ENCODE measurements at regions not wholly inside any gene's neighbourhood (a gene's known extent, or its start where the extent isn't known, plus 50 kb on each side); places are given as distances from the start of the nearest gene placed in this dataset.
"Not testable (repeated sequence)": the region's sequence is repeated elsewhere in the genome, so short reads cannot be mapped to it uniquely, and the experiment has no call there.

DNA sequence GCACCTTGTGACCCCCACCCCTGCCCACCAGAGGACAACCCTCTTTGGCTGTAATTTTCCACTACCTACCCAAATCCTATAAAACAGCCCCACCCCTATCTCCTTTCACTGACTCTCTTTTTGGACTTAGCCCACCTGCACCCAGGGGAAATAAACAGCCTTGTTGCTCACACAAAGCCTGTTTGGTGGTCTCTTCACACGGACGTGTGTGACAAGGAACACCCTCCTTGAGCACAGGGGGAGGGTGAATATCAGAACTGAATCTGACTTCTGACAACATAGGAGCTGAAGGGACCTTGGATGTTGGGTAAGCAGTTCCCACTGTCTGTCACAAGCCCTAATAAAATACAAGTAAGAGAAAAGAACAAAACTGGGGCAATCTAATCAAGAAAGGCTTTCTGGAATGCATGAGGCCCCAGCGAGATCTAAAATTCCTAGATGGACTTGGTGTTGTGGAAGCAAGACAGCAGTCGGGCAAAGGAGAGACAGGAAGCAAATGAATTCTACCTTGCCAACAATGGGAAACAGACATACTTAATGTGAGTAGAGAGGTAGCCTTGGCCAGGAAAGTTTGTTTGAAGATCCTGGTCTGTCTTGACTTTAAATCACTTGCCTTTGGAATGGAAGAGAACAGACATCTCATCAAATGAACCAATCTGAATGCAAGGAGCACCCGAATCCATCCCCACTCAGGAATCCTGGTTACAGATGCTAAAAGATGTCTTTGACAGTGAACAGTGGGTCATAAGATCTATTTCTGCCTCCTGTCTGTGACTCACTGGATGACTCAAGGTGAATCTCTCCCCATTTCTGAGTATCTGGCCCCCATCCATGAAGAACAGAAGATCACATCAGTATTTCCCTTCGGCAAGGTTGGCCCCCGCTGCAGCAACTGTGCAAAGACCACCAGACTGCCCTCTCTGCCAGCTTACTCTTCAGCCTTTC is 53.3 kb downstream of the OLFML3 start:
- H3K4me3 Mint-ChIP-seq: no peak overlapping the region

DNA sequence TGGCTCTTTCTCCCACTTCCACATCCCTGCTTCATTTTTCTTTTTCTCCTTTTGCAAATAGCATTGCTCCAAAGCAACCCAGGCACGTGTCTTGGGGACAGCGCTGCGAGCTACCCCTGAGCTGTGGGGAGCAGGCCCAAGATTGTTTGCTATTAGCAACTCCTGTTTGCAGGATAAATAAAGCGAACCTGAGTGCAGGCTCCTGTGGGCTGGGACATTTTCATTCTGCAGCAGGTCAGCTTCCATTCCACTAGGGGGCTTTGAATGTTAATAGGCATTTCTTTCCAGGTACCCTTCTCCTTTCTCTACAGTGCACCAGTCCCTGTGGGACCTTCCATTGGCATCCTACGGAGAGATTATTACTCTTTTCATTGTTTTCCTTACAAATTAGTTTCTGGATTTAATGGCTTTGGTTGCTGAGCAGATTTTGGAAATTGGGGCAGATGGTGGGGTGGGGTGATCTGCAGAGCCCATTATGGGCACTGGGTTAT is 54.0 kb downstream of the OLFML3 start:
- H3K36me3 Mint-ChIP-seq (ENCODE audit: low read depth): no peaks in the 10 kb centered on the region
- H3K27ac Mint-ChIP-seq: no peak overlapping the region
- ATAC-seq: no peak
- DNase-seq: no peak
- H3K9me3 ChIP-seq (ENCODE audit: control insufficient read depth, low read length, poor library complexity, severe bottlenecking): no peaks in the 10 kb centered on the region
- H3K4me3 Mint-ChIP-seq: no peak overlapping the region
- H3K27me3 Mint-ChIP-seq: no peaks in the 10 kb centered on the region
- no peaks in the 10 kb centered on the region for H3K4me1 Mint-ChIP-seq

More for the DNA sequence above, 53.3 kb downstream of the OLFML3 start:
- no peaks in the 10 kb centered on the region for H3K27me3 Mint-ChIP-seq
- H3K9me3 ChIP-seq (ENCODE audit: control insufficient read depth, low read length, poor library complexity, severe bottlenecking): no peaks in the 10 kb centered on the region
- H3K27ac Mint-ChIP-seq: no peak overlapping the region
- no peak for DNase-seq
- no peaks in the 10 kb centered on the region for H3K4me1 Mint-ChIP-seq
- no peaks in the 10 kb centered on the region for H3K36me3 Mint-ChIP-seq (ENCODE audit: low read depth)
- ATAC-seq: no peak

DNA sequence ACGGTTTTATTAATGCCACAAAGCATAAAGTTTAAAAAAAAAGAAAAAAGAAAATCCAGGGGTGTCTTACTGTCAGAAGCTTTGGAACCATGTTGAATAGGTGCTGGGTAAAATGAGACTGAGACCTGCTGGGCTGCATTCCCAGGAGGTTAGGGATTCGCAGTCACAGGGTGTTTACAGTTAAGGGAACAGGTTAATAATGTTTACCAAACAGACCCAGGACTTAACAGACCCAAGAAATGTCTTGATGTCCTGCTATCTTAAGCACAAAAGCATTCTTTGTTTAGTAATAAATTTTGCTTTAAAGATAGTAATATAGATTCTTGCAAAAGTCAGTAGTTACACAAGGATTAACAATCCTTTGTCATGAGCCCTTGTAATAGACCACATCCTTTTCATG is 54.7 kb downstream of the OLFML3 start:
- no peak overlapping the region for H3K27ac Mint-ChIP-seq
- DNase-seq: no peak
- ATAC-seq: no peak
- H3K4me1 Mint-ChIP-seq: no peaks in the 10 kb centered on the region
- H3K27me3 Mint-ChIP-seq: no peaks in the 10 kb centered on the region
- H3K36me3 Mint-ChIP-seq (ENCODE audit: low read depth): no peaks in the 10 kb centered on the region
- H3K4me3 Mint-ChIP-seq: no peak overlapping the region
- H3K9me3 ChIP-seq (ENCODE audit: control insufficient read depth, low read length, poor library complexity, severe bottlenecking): no peaks in the 10 kb centered on the region

DNA sequence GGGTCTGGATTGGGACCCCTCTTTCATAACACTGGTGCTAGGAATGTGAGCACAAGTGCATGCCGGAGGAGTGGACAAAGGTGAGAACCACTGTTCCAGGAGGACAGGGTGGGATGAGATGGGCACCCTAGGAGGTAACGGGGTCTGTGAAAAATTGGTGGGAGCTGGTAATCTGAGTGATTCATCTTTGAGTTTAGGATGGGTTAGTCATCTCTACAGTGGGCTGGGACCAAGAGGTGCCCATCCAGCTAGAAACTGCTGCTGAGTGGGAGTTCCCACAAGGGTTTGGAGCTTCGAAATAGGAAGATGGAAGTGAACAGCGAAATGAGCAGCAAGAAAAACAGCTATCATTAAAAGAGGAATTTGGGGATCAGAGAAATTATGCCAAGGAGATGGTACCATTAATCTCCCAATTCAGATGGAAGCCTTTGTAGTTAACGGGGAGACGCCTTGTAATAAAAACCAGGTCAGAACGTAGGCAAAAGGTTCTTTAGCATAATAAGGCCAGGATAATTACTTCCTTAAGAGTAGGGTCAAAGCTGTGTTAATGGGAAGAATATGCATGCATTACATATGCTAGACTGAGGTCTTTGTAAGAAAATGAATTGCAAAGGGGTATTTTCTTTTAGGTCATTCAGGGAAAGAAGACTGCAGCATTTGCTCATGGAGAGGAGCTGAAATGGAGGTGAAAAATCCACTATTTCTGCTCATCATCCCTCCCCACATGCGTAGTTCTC is 55.5 kb downstream of the OLFML3 start:
- ATAC-seq (no peak), DNase-seq (no peak)
- Mint-ChIP-seq H3K27me3 (no peaks in the 10 kb centered on the region), H3K36me3 (ENCODE audit: low read depth) (no peaks in the 10 kb centered on the region), H3K4me1 (no peaks in the 10 kb centered on the region), H3K27ac (no peak overlapping the region), H3K4me3 (no peak overlapping the region)
- H3K9me3 ChIP-seq (ENCODE audit: control insufficient read depth, low read length, poor library complexity, severe bottlenecking): no peaks in the 10 kb centered on the region

DNA sequence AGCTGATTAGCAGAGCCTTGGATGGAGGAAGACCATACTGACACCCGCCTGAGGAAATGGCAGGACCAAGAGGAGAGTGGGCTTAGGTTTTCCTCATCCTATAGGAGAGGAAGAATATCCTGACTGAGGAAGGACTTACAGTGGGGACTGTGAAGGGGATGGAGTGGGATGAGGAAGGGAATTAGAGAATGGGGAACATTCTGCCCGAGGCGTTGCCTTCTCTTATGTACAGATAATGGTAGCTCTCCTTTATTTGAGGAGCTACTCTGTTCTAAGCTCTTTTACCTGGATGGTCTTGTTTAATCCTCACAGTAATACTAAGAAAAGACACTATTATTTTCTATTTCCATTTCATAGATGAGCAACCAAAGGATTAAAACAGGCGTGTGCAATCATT is 56.0 kb downstream of the OLFML3 start:
- DNase-seq (no peak), ATAC-seq (no peak)
- Mint-ChIP-seq H3K4me1 (peaks cover 3% of the 10 kb centered on the region), H3K27me3 (no peaks in the 10 kb centered on the region), H3K27ac (no peak overlapping the region), H3K4me3 (no peak overlapping the region), H3K36me3 (ENCODE audit: low read depth) (no peaks in the 10 kb centered on the region)
- no peaks in the 10 kb centered on the region for H3K9me3 ChIP-seq (ENCODE audit: control insufficient read depth, low read length, poor library complexity, severe bottlenecking)

DNA sequence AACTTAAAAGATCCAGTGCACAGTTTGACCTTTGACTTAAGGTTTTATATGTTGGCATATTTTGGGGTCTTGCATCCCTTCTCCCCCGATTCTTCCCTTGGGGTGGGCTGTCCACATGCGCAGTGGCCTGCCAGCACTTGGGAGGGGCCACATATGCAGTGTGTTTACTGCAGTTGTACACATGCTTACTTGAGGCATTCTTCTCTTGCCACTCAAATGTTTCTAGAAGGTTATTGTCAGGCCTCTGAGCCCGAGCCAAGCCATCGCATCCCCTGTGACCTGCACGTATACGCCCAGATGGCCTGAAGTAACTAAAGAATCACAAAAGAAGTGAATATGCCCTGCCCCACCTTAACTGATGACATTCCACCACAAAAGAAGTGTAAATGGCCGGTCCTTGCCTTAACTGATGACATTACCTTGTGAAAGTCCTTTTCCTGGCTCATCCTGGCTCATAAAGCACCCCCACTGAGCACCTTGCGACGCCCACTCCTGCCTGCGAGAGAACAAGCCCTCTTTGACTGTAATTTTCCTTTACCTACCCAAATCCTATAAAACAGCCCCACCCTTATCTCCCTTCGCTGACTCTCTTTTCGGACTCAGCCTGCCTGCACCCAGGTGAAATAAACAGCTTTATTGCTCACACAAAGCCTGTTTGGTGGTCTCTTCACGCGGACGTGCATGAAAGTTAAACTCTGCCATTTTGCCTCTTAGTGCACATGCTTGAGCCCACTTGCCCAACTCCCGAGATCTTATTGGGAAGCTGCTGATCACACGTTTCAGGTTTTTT is 57.8 kb downstream of the OLFML3 start:
- H3K36me3 Mint-ChIP-seq (ENCODE audit: low read depth); H3K27me3 Mint-ChIP-seq; H3K4me3 Mint-ChIP-seq; ATAC-seq; H3K4me1 Mint-ChIP-seq; H3K27ac Mint-ChIP-seq; DNase-seq; H3K9me3 ChIP-seq (ENCODE audit: control insufficient read depth, low read length, poor library complexity, severe bottlenecking): not testable (repeated sequence)

DNA sequence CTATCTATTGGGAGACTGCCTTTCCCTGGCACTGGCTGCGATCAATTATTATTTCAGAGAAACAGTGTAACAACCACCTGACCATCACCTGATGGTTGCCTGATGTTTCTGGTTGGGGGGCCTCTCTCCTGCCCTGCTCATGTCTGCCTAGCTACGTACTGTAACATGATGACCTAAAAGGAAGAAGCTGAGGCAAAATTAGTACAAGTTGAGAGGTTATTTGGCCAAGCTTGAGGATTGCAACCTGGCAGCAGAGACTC is 58.3 kb downstream of the OLFML3 start:
- Mint-ChIP-seq H3K36me3 (ENCODE audit: low read depth) (no peaks in the 10 kb centered on the region), H3K4me3 (no peak overlapping the region), H3K27ac (no peak overlapping the region), H3K27me3 (no peaks in the 10 kb centered on the region), H3K4me1 (peaks cover 3% of the 10 kb centered on the region)
- no peaks in the 10 kb centered on the region for H3K9me3 ChIP-seq (ENCODE audit: control insufficient read depth, low read length, poor library complexity, severe bottlenecking)
- DNase-seq (no peak), ATAC-seq (no peak)

DNA sequence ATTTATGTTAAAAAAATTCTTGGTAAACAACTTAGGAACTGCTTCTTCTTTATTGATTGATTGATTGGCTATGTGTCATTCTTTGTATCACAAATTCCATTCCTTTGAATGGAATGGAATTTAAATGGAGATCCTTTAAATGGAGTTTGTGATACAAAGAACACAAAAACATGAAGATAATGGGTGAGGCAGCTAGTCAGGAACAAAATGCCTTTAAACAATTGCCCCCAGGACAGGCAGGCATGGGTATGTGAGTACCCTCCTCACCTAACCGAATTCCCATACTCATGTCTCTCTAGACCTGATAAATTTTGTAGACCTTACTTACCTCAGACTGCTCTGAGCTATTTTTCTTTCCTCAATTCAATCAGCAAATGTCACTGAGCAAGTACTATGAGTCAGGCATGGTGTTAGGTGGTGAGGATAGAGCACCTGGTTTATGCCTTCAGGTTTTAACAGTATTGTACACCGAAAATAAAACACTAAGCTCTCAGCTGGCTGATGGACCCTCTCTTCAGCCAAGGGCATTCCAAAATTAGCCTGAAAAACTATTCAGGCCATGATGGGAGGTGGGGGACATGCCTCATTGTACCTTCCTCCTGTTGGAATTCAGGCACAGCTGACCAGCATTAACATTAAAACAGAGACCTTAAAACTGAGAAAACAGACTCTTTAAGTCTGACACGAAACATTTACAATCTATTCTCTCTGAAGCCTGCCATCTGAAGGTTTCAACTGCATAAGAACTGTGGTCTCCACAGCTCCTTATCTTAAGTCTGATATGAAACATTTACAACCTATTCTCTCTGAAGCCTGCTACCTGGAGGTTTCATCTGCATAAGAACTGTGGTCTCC is 58.9 kb downstream of the OLFML3 start:
- DNase-seq (no peak), ATAC-seq (no peak)
- peak overlapping the region; percentile 5 for H3K27ac Mint-ChIP-seq
- H3K9me3 ChIP-seq (ENCODE audit: control insufficient read depth, low read length, poor library complexity, severe bottlenecking): no peaks in the 10 kb centered on the region
- peaks cover 3% of the 10 kb centered on the region for H3K4me1 Mint-ChIP-seq
- H3K27me3 Mint-ChIP-seq: no peaks in the 10 kb centered on the region
- H3K4me3 Mint-ChIP-seq: no peak overlapping the region
- H3K36me3 Mint-ChIP-seq (ENCODE audit: low read depth): no peaks in the 10 kb centered on the region
